ENCODE measurements at regions not wholly inside any gene's neighbourhood (a gene's known extent, or its start where the extent isn't known, plus 50 kb on each side); places are given as distances from the start of the nearest gene placed in this dataset.
"Not testable (repeated sequence)": the region's sequence is repeated elsewhere in the genome, so short reads cannot be mapped to it uniquely, and the experiment has no call there.

GRCh38 chr3:166569589-166569988 is 732.4 kb upstream of the BCHE start:
- no peaks in the 10 kb centered on the region for H3K4me1 ChIP-seq (ENCODE audit: insufficient read depth, low read length)
- no peak overlapping the region for H3K4me3 ChIP-seq (ENCODE audit: low read length)
- no peaks in the 10 kb centered on the region for H3K36me3 ChIP-seq (ENCODE audit: insufficient read depth, low read length)
- no peak overlapping the region for H2AFZ ChIP-seq (ENCODE audit: low read depth, low read length)
- no peaks in the 10 kb centered on the region for H3K9me3 ChIP-seq (ENCODE audit: low read length)
- no peaks in the 10 kb centered on the region for H3K27me3 ChIP-seq (ENCODE audit: insufficient read depth, low read length)

GRCh38 chr3:166560253-166560652 is 723.0 kb upstream of the BCHE start:
- Histone ChIP-seq H3K27me3 (ENCODE audit: insufficient read depth, low read length) (no peaks in the 10 kb centered on the region), H3K9me3 (ENCODE audit: low read length) (no peaks in the 10 kb centered on the region), H3K4me1 (ENCODE audit: insufficient read depth, low read length) (no peaks in the 10 kb centered on the region), H3K4me3 (ENCODE audit: low read length) (no peak overlapping the region), H3K36me3 (ENCODE audit: insufficient read depth, low read length) (no peaks in the 10 kb centered on the region), H2AFZ (ENCODE audit: low read depth, low read length) (no peak overlapping the region)

- H3K27me3 ChIP-seq (ENCODE audit: insufficient read depth, low read length) = no peaks in the 10 kb centered on the region
- H2AFZ ChIP-seq (ENCODE audit: low read depth, low read length) = no peak overlapping the region
- no peaks in the 10 kb centered on the region for H3K9me3 ChIP-seq (ENCODE audit: low read length)
- no peak overlapping the region for H3K4me3 ChIP-seq (ENCODE audit: low read length)
- no peaks in the 10 kb centered on the region for H3K36me3 ChIP-seq (ENCODE audit: insufficient read depth, low read length)
- H3K4me1 ChIP-seq (ENCODE audit: insufficient read depth, low read length) = peaks cover 3% of the 10 kb centered on the region
Observed at GRCh38 chr3:166556955-166557354, 719.7 kb upstream of the BCHE start.

- H3K4me3 ChIP-seq (ENCODE audit: low read length) = no peak overlapping the region
- H2AFZ ChIP-seq (ENCODE audit: low read depth, low read length) = no peak overlapping the region
- H3K36me3 ChIP-seq (ENCODE audit: insufficient read depth, low read length) = no peaks in the 10 kb centered on the region
- H3K27me3 ChIP-seq (ENCODE audit: insufficient read depth, low read length) = no peaks in the 10 kb centered on the region
- peaks cover 3% of the 10 kb centered on the region for H3K4me1 ChIP-seq (ENCODE audit: insufficient read depth, low read length)
- H3K9me3 ChIP-seq (ENCODE audit: low read length) = no peaks in the 10 kb centered on the region
Observed at GRCh38 chr3:166554023-166554422, 716.8 kb upstream of the BCHE start.

- no peaks in the 10 kb centered on the region for H3K4me1 ChIP-seq (ENCODE audit: insufficient read depth, low read length)
Observed at GRCh38 chr3:166533740-166534139, 696.5 kb upstream of the BCHE start.

GRCh38 chr3:166531730-166532129 is 694.5 kb upstream of the BCHE start:
- Histone ChIP-seq H3K27me3 (ENCODE audit: insufficient read depth, low read length) (no peaks in the 10 kb centered on the region), H3K9me3 (ENCODE audit: low read length) (peaks cover 4% of the 10 kb centered on the region), H3K4me1 (ENCODE audit: insufficient read depth, low read length) (no peaks in the 10 kb centered on the region), H3K36me3 (ENCODE audit: insufficient read depth, low read length) (no peaks in the 10 kb centered on the region), H2AFZ (ENCODE audit: low read depth, low read length) (no peak overlapping the region), H3K4me3 (ENCODE audit: low read length) (no peak overlapping the region)

More at GRCh38 chr3:166533740-166534139, 696.5 kb upstream of the BCHE start:
- Histone ChIP-seq H2AFZ (ENCODE audit: low read depth, low read length) (no peak overlapping the region), H3K4me3 (ENCODE audit: low read length) (no peak overlapping the region), H3K9me3 (ENCODE audit: low read length) (peaks cover 4% of the 10 kb centered on the region), H3K36me3 (ENCODE audit: insufficient read depth, low read length) (no peaks in the 10 kb centered on the region), H3K27me3 (ENCODE audit: insufficient read depth, low read length) (no peaks in the 10 kb centered on the region)

GRCh38 chr3:166527325-166527724 is 690.1 kb upstream of the BCHE start:
- H3K36me3 ChIP-seq (ENCODE audit: insufficient read depth, low read length) = no peaks in the 10 kb centered on the region
- no peak overlapping the region for H2AFZ ChIP-seq (ENCODE audit: low read depth, low read length)
- no peaks in the 10 kb centered on the region for H3K4me1 ChIP-seq (ENCODE audit: insufficient read depth, low read length)
- no peaks in the 10 kb centered on the region for H3K27me3 ChIP-seq (ENCODE audit: insufficient read depth, low read length)
- H3K9me3 ChIP-seq (ENCODE audit: low read length) = peaks cover 4% of the 10 kb centered on the region
- no peak overlapping the region for H3K4me3 ChIP-seq (ENCODE audit: low read length)

- H3K4me1 ChIP-seq (ENCODE audit: insufficient read depth, low read length) = no peaks in the 10 kb centered on the region
- H3K9me3 ChIP-seq (ENCODE audit: low read length) = peaks cover 4% of the 10 kb centered on the region
- no peak overlapping the region for H3K4me3 ChIP-seq (ENCODE audit: low read length)
- H3K36me3 ChIP-seq (ENCODE audit: insufficient read depth, low read length) = no peaks in the 10 kb centered on the region
- no peak overlapping the region for H2AFZ ChIP-seq (ENCODE audit: low read depth, low read length)
- no peaks in the 10 kb centered on the region for H3K27me3 ChIP-seq (ENCODE audit: insufficient read depth, low read length)
Observed at GRCh38 chr3:166526881-166527280, 689.7 kb upstream of the BCHE start.

- Histone ChIP-seq H3K4me3 (ENCODE audit: low read length) (no peak overlapping the region), H3K27me3 (ENCODE audit: insufficient read depth, low read length) (no peaks in the 10 kb centered on the region), H3K36me3 (ENCODE audit: insufficient read depth, low read length) (no peaks in the 10 kb centered on the region), H2AFZ (ENCODE audit: low read depth, low read length) (no peak overlapping the region), H3K4me1 (ENCODE audit: insufficient read depth, low read length) (no peaks in the 10 kb centered on the region), H3K9me3 (ENCODE audit: low read length) (no peaks in the 10 kb centered on the region)
Observed at GRCh38 chr3:166522017-166522416, 684.8 kb upstream of the BCHE start.

- H3K4me3 ChIP-seq (ENCODE audit: low read length) = no peak overlapping the region
- no peaks in the 10 kb centered on the region for H3K36me3 ChIP-seq (ENCODE audit: insufficient read depth, low read length)
- H2AFZ ChIP-seq (ENCODE audit: low read depth, low read length) = no peak overlapping the region
- H3K27me3 ChIP-seq (ENCODE audit: insufficient read depth, low read length) = no peaks in the 10 kb centered on the region
- no peaks in the 10 kb centered on the region for H3K9me3 ChIP-seq (ENCODE audit: low read length)
- H3K4me1 ChIP-seq (ENCODE audit: insufficient read depth, low read length) = no peaks in the 10 kb centered on the region
Observed at GRCh38 chr3:166519443-166519842, 682.2 kb upstream of the BCHE start.

GRCh38 chr3:166518040-166518439 is 680.8 kb upstream of the BCHE start:
- Histone ChIP-seq H3K36me3 (ENCODE audit: insufficient read depth, low read length) (no peaks in the 10 kb centered on the region), H3K4me1 (ENCODE audit: insufficient read depth, low read length) (no peaks in the 10 kb centered on the region), H3K4me3 (ENCODE audit: low read length) (no peak overlapping the region), H2AFZ (ENCODE audit: low read depth, low read length) (no peak overlapping the region), H3K9me3 (ENCODE audit: low read length) (no peaks in the 10 kb centered on the region), H3K27me3 (ENCODE audit: insufficient read depth, low read length) (no peaks in the 10 kb centered on the region)

GRCh38 chr3:166510382-166510781 is 673.2 kb upstream of the BCHE start:
- Histone ChIP-seq H3K27me3 (ENCODE audit: insufficient read depth, low read length) (no peaks in the 10 kb centered on the region), H3K4me3 (ENCODE audit: low read length) (no peak overlapping the region), H3K36me3 (ENCODE audit: insufficient read depth, low read length) (no peaks in the 10 kb centered on the region)

GRCh38 chr3:166500420-166500819 is 663.2 kb upstream of the BCHE start:
- H3K4me1 ChIP-seq (ENCODE audit: insufficient read depth, low read length); H3K36me3 ChIP-seq (ENCODE audit: insufficient read depth, low read length); H3K9me3 ChIP-seq (ENCODE audit: low read length); H2AFZ ChIP-seq (ENCODE audit: low read depth, low read length); H3K27me3 ChIP-seq (ENCODE audit: insufficient read depth, low read length); H3K4me3 ChIP-seq (ENCODE audit: low read length): not testable (repeated sequence)

More at GRCh38 chr3:166510382-166510781, 673.2 kb upstream of the BCHE start:
- H3K9me3 ChIP-seq (ENCODE audit: low read length) = no peaks in the 10 kb centered on the region
- no peaks in the 10 kb centered on the region for H3K4me1 ChIP-seq (ENCODE audit: insufficient read depth, low read length)
- H2AFZ ChIP-seq (ENCODE audit: low read depth, low read length) = no peak overlapping the region

- H3K36me3 ChIP-seq (ENCODE audit: insufficient read depth, low read length) = no peaks in the 10 kb centered on the region
- H3K4me3 ChIP-seq (ENCODE audit: low read length) = no peak overlapping the region
- H3K4me1 ChIP-seq (ENCODE audit: insufficient read depth, low read length) = no peaks in the 10 kb centered on the region
- H3K9me3 ChIP-seq (ENCODE audit: low read length) = no peaks in the 10 kb centered on the region
- no peaks in the 10 kb centered on the region for H3K27me3 ChIP-seq (ENCODE audit: insufficient read depth, low read length)
- no peak overlapping the region for H2AFZ ChIP-seq (ENCODE audit: low read depth, low read length)
Observed at GRCh38 chr3:166499636-166500035, 662.4 kb upstream of the BCHE start.
